KMS-11 (cell line): ENCODE measurements at regions not wholly inside any gene's neighbourhood (a gene's known extent, or its start where the extent isn't known, plus 50 kb on each side); places are given as distances from the start of the nearest gene placed in this dataset.

Experiments used
- H2AFZ ChIP-seq: fragments of 200-600 bp; sonication (generic); 2 replicates; pipeline ENCODE4 v1.6.1; 2016; ENCODE audit warnings: antibody characterized with exemption, mixed run types, low read depth
- H3K27ac ChIP-seq: fragments of 200-600 bp; sonication (generic); 2 replicates; pipeline ENCODE4 v1.6.1; 2016; ENCODE audit warnings: mild to moderate bottlenecking, mixed run types
- H3K27me3 ChIP-seq: fragments of 200-600 bp; sonication (generic); 2 replicates; pipeline ENCODE4 v1.6.1; 2017; ENCODE audit warnings: mild to moderate bottlenecking, low read depth, mixed run types, moderate library complexity; ENCODE audit not compliant: insufficient read depth
- H3K36me3 ChIP-seq: fragments of 200-600 bp; sonication (generic); 2 replicates; pipeline ENCODE4 v1.6.1; 2017; ENCODE audit warnings: mild to moderate bottlenecking, mixed run types; ENCODE audit not compliant: insufficient read depth
- H3K4me1 ChIP-seq: fragments of 200-600 bp; sonication (generic); 2 replicates; pipeline ENCODE4 v1.6.1; 2016; ENCODE audit warnings: mild to moderate bottlenecking, low read depth, mixed run types; ENCODE audit not compliant: poor library complexity, severe bottlenecking
- H3K4me2 ChIP-seq: fragments of 200-600 bp; sonication (generic); 2 replicates; pipeline ENCODE4 v1.7.0; 2016; ENCODE audit warnings: mild to moderate bottlenecking, mixed run types
- H3K4me3 ChIP-seq: fragments of 200-600 bp; sonication (generic); IDR thresholded peaks from 2 replicates; pipeline ENCODE4 v1.6.1; 2017; ENCODE audit warnings: low read depth, low read length, mixed read lengths; ENCODE audit not compliant: insufficient read depth
- H3K79me2 ChIP-seq: fragments of 200-600 bp; sonication (generic); 2 replicates; pipeline ENCODE4 v1.6.1; 2016; ENCODE audit warnings: low read depth, mixed run types; ENCODE audit not compliant: insufficient read depth
- H3K9ac ChIP-seq: fragments of 200-600 bp; sonication (generic); 2 replicates; pipeline ENCODE4 v1.6.1; 2016; ENCODE audit warnings: mild to moderate bottlenecking, mixed run types
- H4K20me1 ChIP-seq: fragments of 200-600 bp; sonication (generic); 2 replicates; pipeline ENCODE4 v1.6.1; 2016; ENCODE audit warnings: mild to moderate bottlenecking, mixed run types; ENCODE audit not compliant: insufficient read depth
- CTCF ChIP-seq: fragments of 200-600 bp; sonication (generic); conservative IDR thresholded peaks from 2 replicates; pipeline ENCODE4 v1.6.1; 2017; ENCODE audit warnings: low read depth, mild to moderate bottlenecking, antibody characterized with exemption, low read length, moderate library complexity, mixed read lengths

- no peak overlapping the region for H3K4me2 ChIP-seq
- H3K27ac ChIP-seq: no peak overlapping the region
- peaks cover 30% of the 10 kb centered on the region; the same call in 1 of the 2 replicates for H3K27me3 ChIP-seq
- no peak overlapping the region for H3K4me3 ChIP-seq
- no peaks in the 10 kb centered on the region for H4K20me1 ChIP-seq
- H3K9ac ChIP-seq: no peak overlapping the region
- H3K79me2 ChIP-seq: no peaks in the 10 kb centered on the region
- no peak for TF ChIP-seq CTCF
- H3K36me3 ChIP-seq: no peaks in the 10 kb centered on the region
- no peak overlapping the region for H2AFZ ChIP-seq
- H3K4me1 ChIP-seq: no peaks in the 10 kb centered on the region
These were observed 255.4 kb downstream of the MIAT start for GRCh38 chr22:26912655-26913345.

- no peaks in the 10 kb centered on the region for H3K79me2 ChIP-seq
- H3K27me3 ChIP-seq: peaks cover 29% of the 10 kb centered on the region; the same call in 1 of the 2 replicates
- H3K4me3 ChIP-seq: no peak overlapping the region
- no peaks in the 10 kb centered on the region for H3K36me3 ChIP-seq
- no peak overlapping the region for H3K4me2 ChIP-seq
- no peaks in the 10 kb centered on the region for H4K20me1 ChIP-seq
- no peak overlapping the region for H2AFZ ChIP-seq
- H3K9ac ChIP-seq: no peak overlapping the region
- no peak overlapping the region for H3K27ac ChIP-seq
- H3K4me1 ChIP-seq: no peaks in the 10 kb centered on the region
- TF ChIP-seq CTCF: no peak
These were observed 257.3 kb downstream of the MIAT start for GRCh38 chr22:26914519-26915185.

- no peak overlapping the region for H2AFZ ChIP-seq
- no peak overlapping the region for H3K4me2 ChIP-seq
- no peaks in the 10 kb centered on the region for H3K79me2 ChIP-seq
- H3K36me3 ChIP-seq: no peaks in the 10 kb centered on the region
- H3K27me3 ChIP-seq: peaks cover 24% of the 10 kb centered on the region; the same call in 1 of the 2 replicates
- no peak for TF ChIP-seq CTCF
- H3K27ac ChIP-seq: no peak overlapping the region
- H4K20me1 ChIP-seq: no peaks in the 10 kb centered on the region
- H3K4me3 ChIP-seq: no peak overlapping the region
- H3K9ac ChIP-seq: no peak overlapping the region
- H3K4me1 ChIP-seq: no peaks in the 10 kb centered on the region
These were observed 258.8 kb downstream of the MIAT start for GRCh38 chr22:26916236-26916635.

- no peak overlapping the region for H3K4me2 ChIP-seq
- H3K9ac ChIP-seq: no peak overlapping the region
- no peaks in the 10 kb centered on the region for H4K20me1 ChIP-seq
- H3K4me1 ChIP-seq: no peaks in the 10 kb centered on the region
- H3K27ac ChIP-seq: no peak overlapping the region
- H3K36me3 ChIP-seq: no peaks in the 10 kb centered on the region
- no peak for TF ChIP-seq CTCF
- no peak overlapping the region for H2AFZ ChIP-seq
- no peaks in the 10 kb centered on the region for H3K79me2 ChIP-seq
- peaks cover 13% of the 10 kb centered on the region; the same call in 1 of the 2 replicates for H3K27me3 ChIP-seq
- no peak overlapping the region for H3K4me3 ChIP-seq
These were observed 260.8 kb downstream of the MIAT start for GRCh38 chr22:26918226-26918625.
